ENCODE measurements at regions not wholly inside any gene's neighbourhood (a gene's known extent, or its start where the extent isn't known, plus 50 kb on each side); places are given as distances from the start of the nearest gene placed in this dataset.

DNA sequence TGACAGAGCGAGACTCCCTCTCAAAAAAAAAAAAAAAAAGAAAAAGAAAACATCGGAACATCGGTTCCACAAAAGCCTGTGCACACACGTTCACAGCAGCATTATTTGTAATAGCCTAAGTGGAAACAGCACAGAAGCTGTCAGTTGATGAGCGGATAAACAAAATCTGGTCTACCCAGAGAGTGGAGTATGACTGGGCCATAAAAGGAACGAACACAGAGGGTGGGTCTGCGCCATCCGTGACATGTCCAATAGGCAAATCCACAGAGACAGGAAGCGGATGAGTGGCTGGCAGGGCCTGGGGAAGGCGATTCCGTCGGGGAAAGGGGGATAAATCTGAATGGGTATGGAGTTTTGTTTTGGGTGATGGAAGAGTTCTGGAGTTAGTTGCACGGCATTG lies 212.2 kb upstream of the CIBAR2 start:
- TF ChIP-seq CTCF (IDR thresholded peaks at IDR 0.05; ENCODE audit: insufficient read depth, low read depth, low read length): no peak
- no peak for TF ChIP-seq EZH2 (IDR thresholded peaks at IDR 0.05; ENCODE audit: insufficient read depth, low read length)
